Liver (tissue), 8 donors: ENCODE measurements at regions not wholly inside any gene's neighbourhood (a gene's known extent, or its start where the extent isn't known, plus 50 kb on each side); places are given as distances from the start of the nearest gene placed in this dataset.

Experiments used
- DNase-seq: peaks from one replicate; pipeline ENCODE4 v3.0.0-alpha.2; 2017; ENCODE audit warnings: low spot score
- H3K27ac ChIP-seq, 2 donors: one replicate each; pipeline ENCODE4 v1.7.0; 2013; ENCODE audit warnings: inconsistent platforms in 2 of 2, low read length in 2 of 2, control low read depth in 1 of 2, low read depth in 1 of 2, mild to moderate bottlenecking in 1 of 2
- H3K27me3 ChIP-seq, 4 donors: one replicate each; pipeline versions ENCODE4 v1.6.1 to v1.7.0; 2013; ENCODE audit warnings: low read length in 3 of 4, inconsistent platforms in 1 of 4, mild to moderate bottlenecking in 1 of 4, moderate library complexity in 1 of 4; ENCODE audit not compliant: control insufficient read depth in 4 of 4, insufficient read depth in 4 of 4
- H3K36me3 ChIP-seq, 4 donors: one replicate each; pipeline versions ENCODE4 v1.6.1 to v1.7.0; 2013; ENCODE audit warnings: low read length in 3 of 4, mild to moderate bottlenecking in 3 of 4, low read depth in 1 of 4, moderate library complexity in 1 of 4; ENCODE audit not compliant: control insufficient read depth in 4 of 4, insufficient read depth in 3 of 4
- H3K4me1 ChIP-seq, 4 donors: one replicate each; pipeline versions ENCODE4 v1.6.1 to v1.7.0; 2013; ENCODE audit warnings: low read length in 3 of 4, mild to moderate bottlenecking in 3 of 4, moderate library complexity in 1 of 4; ENCODE audit not compliant: control insufficient read depth in 4 of 4, insufficient read depth in 4 of 4
- H3K4me3 ChIP-seq, 3 donors: one replicate each; pipeline versions ENCODE4 v1.6.1 to v1.7.0; 2013; ENCODE audit warnings: low read length in 3 of 3, control low read depth in 1 of 3, low read depth in 1 of 3, mild to moderate bottlenecking in 1 of 3
- H3K9ac ChIP-seq, 2 donors: one replicate each; pipeline ENCODE4 v1.7.0; 2013; ENCODE audit warnings: low read length in 2 of 2, mild to moderate bottlenecking in 2 of 2, moderate library complexity in 2 of 2, control low read depth in 1 of 2, low read depth in 1 of 2
- H3K9me3 ChIP-seq, 4 donors: one replicate each; pipeline versions ENCODE4 v1.6.1 to v1.7.0; 2013; ENCODE audit warnings: low read length in 3 of 4; ENCODE audit not compliant: control insufficient read depth in 4 of 4
- ATF3 ChIP-seq: IDR thresholded peaks from 2 replicates; pipeline ENCODE4 v1.6.1; 2016; ENCODE audit warnings: antibody characterized with exemption
- CTCF ChIP-seq: fragments of 150-350 bp; IDR thresholded peaks from 2 replicates; pipeline ENCODE4 v1.5.1; 2017; ENCODE audit warnings: improper control_type of control experiment, low read depth, low read length; ENCODE audit not compliant: missing input control
- EGR1 ChIP-seq, 2 donors: IDR thresholded peaks; 2 replicates each; pipeline ENCODE4 v1.6.1; 2016 to 2018; ENCODE audit warnings: antibody characterized with exemption in 2 of 2, low read depth in 2 of 2
- FOXA1 ChIP-seq: IDR thresholded peaks from 2 replicates; pipeline ENCODE4 v1.6.1; 2016; ENCODE audit warnings: antibody characterized with exemption
- FOXA2 ChIP-seq: IDR thresholded peaks from 2 replicates; pipeline ENCODE4 v1.6.1; 2016; ENCODE audit warnings: antibody characterized with exemption
- GABPA ChIP-seq, 2 donors: IDR thresholded peaks in 1 of 2; conservative IDR thresholded peaks in 1 of 2; 2 replicates each; pipeline ENCODE4 v1.6.1; 2016; ENCODE audit warnings: antibody characterized with exemption in 2 of 2, mild to moderate bottlenecking in 1 of 2, moderate library complexity in 1 of 2
- HNF4A ChIP-seq, 2 donors: conservative IDR thresholded peaks; 2 replicates each; pipeline ENCODE4 v1.6.1; 2016; ENCODE audit warnings: antibody characterized with exemption in 2 of 2, mild to moderate bottlenecking in 2 of 2
- HNF4G ChIP-seq: IDR thresholded peaks from 2 replicates; pipeline ENCODE4 v1.6.1; 2016; ENCODE audit warnings: antibody characterized with exemption
- JUND ChIP-seq, 2 donors: IDR thresholded peaks; 2 replicates each; pipeline ENCODE4 v1.6.1; 2016; ENCODE audit warnings: antibody characterized with exemption in 2 of 2
- MAX ChIP-seq: IDR thresholded peaks from 2 replicates; pipeline ENCODE4 v1.6.1; 2016; ENCODE audit warnings: antibody characterized with exemption
- NR2F2 ChIP-seq: IDR thresholded peaks from 2 replicates; pipeline ENCODE4 v1.6.1; 2016; ENCODE audit warnings: antibody characterized with exemption
- RAD21 ChIP-seq, 2 donors: IDR thresholded peaks; 2 replicates each; pipeline ENCODE4 v1.6.1; 2016; ENCODE audit warnings: antibody characterized with exemption in 2 of 2, mild to moderate bottlenecking in 2 of 2
- REST ChIP-seq: IDR thresholded peaks from 2 replicates; pipeline ENCODE4 v1.6.1; 2016; ENCODE audit warnings: antibody characterized with exemption, mild to moderate bottlenecking
- RXRA ChIP-seq, 2 donors: IDR thresholded peaks; 2 replicates each; pipeline ENCODE4 v1.6.1; 2017 to 2018; ENCODE audit warnings: antibody characterized with exemption in 2 of 2, mild to moderate bottlenecking in 1 of 2
- SP1 ChIP-seq: IDR thresholded peaks from 2 replicates; pipeline ENCODE4 v1.6.1; 2018; ENCODE audit warnings: antibody characterized with exemption, mild to moderate bottlenecking
- TAF1 ChIP-seq: conservative IDR thresholded peaks from 2 replicates; pipeline ENCODE4 v1.6.1; 2016; ENCODE audit warnings: antibody characterized with exemption, mild to moderate bottlenecking
- YY1 ChIP-seq: IDR thresholded peaks from 2 replicates; pipeline ENCODE4 v1.6.1; 2016; ENCODE audit warnings: antibody characterized with exemption, mild to moderate bottlenecking
- ZBTB33 ChIP-seq: IDR thresholded peaks from 2 replicates; pipeline ENCODE4 v1.6.1; 2016; ENCODE audit warnings: antibody characterized with exemption
- WGBS: extraction: QIAGEN DNeasy Blood & Tissue Kit; methylation state at CpG from one replicate; pipeline ENCODE4 v1.1.7; 2013; 5-methylcytosine and 5-hydroxymethylcytosine counted together
- donor health status: healthy.
- donor health status: healthy.
- donor health status: healthy.
- donor health status: healthy.
- donor health status: healthy.

- TF ChIP-seq ZBTB33 (no peak), FOXA2 (no peak)
These were observed 316.8 kb upstream of the EMCN start (continued) for GRCh38 chr4:100834616-100835015.

- H3K9ac ChIP-seq, result no peak overlapping the region
- no peak overlapping the region for H3K4me3 ChIP-seq
- peaks cover 0 to 3% (median 0%) of the 10 kb centered on the region in 4 donors for H3K4me1 ChIP-seq
- H3K36me3 ChIP-seq, result no peaks in the 10 kb centered on the region
- TF ChIP-seq RAD21 (IDR thresholded peaks at IDR 0.05) (no peak), HNF4A (conservative IDR thresholded peaks at IDR 0.05) (no peak), RXRA (IDR thresholded peaks at IDR 0.05) (no peak), FOXA2 (no peak), CTCF (no peak), HNF4G (no peak), NR2F2 (no peak)
- no peak for DNase-seq
- H3K27me3 ChIP-seq, result no peaks in the 10 kb centered on the region
- WGBS, result 88% methylated on average over 1 of the region's 1 CpG
- H3K27ac ChIP-seq, result no peak overlapping the region
- H3K9me3 ChIP-seq, result no peaks in the 10 kb centered on the region
These were observed 316.1 kb upstream of the EMCN start for GRCh38 chr4:100833906-100834305.

- Histone ChIP-seq H3K4me1 (no peaks in the 10 kb centered on the region), H3K9ac (no peak overlapping the region), H3K9me3 (no peaks in the 10 kb centered on the region), H3K27ac (no peak overlapping the region), H3K36me3 (no peaks in the 10 kb centered on the region), H3K4me3 (no peak overlapping the region), H3K27me3 (no peaks in the 10 kb centered on the region)
- no peak for TF ChIP-seq ZBTB33
- no peak for TF ChIP-seq EGR1 (IDR thresholded peaks at IDR 0.05; ENCODE audit: low read depth in 2 of 2)
- TF ChIP-seq GABPA (IDR thresholded peaks at IDR 0.05 in 1 of 2, conservative IDR thresholded peaks at IDR 0.05 in 1 of 2), result no peak
- no peak for TF ChIP-seq HNF4G
- no peak for TF ChIP-seq CTCF
- TF ChIP-seq MAX, result no peak
- TF ChIP-seq REST, result no peak
- no peak for TF ChIP-seq YY1
- no peak for TF ChIP-seq SP1
- no peak for TF ChIP-seq TAF1
- TF ChIP-seq FOXA2, result no peak
- no peak for TF ChIP-seq JUND (IDR thresholded peaks at IDR 0.05)
- TF ChIP-seq ATF3, result no peak
- no peak for TF ChIP-seq FOXA1
- no peak for TF ChIP-seq NR2F2
- TF ChIP-seq RXRA (IDR thresholded peaks at IDR 0.05), result no peak
- WGBS, result 43% methylated on average over 2 of the region's 2 CpGs
- no peak for DNase-seq
These were observed 311.3 kb upstream of the EMCN start for GRCh38 chr4:100828986-100829685.
